ENCODE measurements at regions not wholly inside any gene's neighbourhood (a gene's known extent, or its start where the extent isn't known, plus 50 kb on each side); places are given as distances from the start of the nearest gene placed in this dataset.
A peak's percentile ranks its signal among the peaks of the same experiment; 100 is the strongest.

GRCh38 chr2:216808805-216809425 lies 50.9 kb downstream of the TNP1 start:
- DNase-seq, result no peak
- POLR2A ChIA-PET, result no interaction called here
- H3K9me3 Mint-ChIP-seq, result peaks cover 0 to 2% (median 0%) of the 10 kb centered on the region in 9 donors
- H3K4me3 Mint-ChIP-seq, result no peak overlapping the region
- no peaks in the 10 kb centered on the region for H3K36me3 Mint-ChIP-seq
- H3K4me1 Mint-ChIP-seq, result no peaks in the 10 kb centered on the region
- no peak for ATAC-seq
- H3K27ac Mint-ChIP-seq, result no peak overlapping the region
- peaks cover 0 to 3% (median 0%) of the 10 kb centered on the region in 5 donors for H3K27me3 Mint-ChIP-seq

- H3K27me3 Mint-ChIP-seq, result peaks cover 0 to 1% (median 0%) of the 10 kb centered on the region in 5 donors
- no peak for ATAC-seq
These were observed 52.0 kb downstream of the TNP1 start for GRCh38 chr2:216807857-216808272.

GRCh38 chr2:216804357-216805350 lies 55.2 kb downstream of the TNP1 start:
- Mint-ChIP-seq H3K27ac (peak overlapping the region in 2 of 10 donors; percentile 45 to 55), H3K4me1 (no peaks in the 10 kb centered on the region), H3K9me3 (no peaks in the 10 kb centered on the region), H3K27me3 (no peaks in the 10 kb centered on the region), H3K36me3 (no peaks in the 10 kb centered on the region), H3K4me3 (no peak overlapping the region)
- DNase-seq (no peak), ATAC-seq (no peak)
- POLR2A ChIA-PET, result no interaction called here

More at GRCh38 chr2:216807857-216808272, 52.0 kb downstream of the TNP1 start:
- no peak overlapping the region for H3K27ac Mint-ChIP-seq
- H3K4me1 Mint-ChIP-seq, result no peaks in the 10 kb centered on the region
- no peak overlapping the region for H3K4me3 Mint-ChIP-seq
- no peaks in the 10 kb centered on the region for H3K36me3 Mint-ChIP-seq
- peaks cover 0 to 2% (median 0%) of the 10 kb centered on the region in 9 donors for H3K9me3 Mint-ChIP-seq
- POLR2A ChIA-PET, result no interaction called here
- no peak for DNase-seq

GRCh38 chr2:216803791-216804190 lies 56.1 kb downstream of the TNP1 start:
- Mint-ChIP-seq H3K27ac (no peak overlapping the region), H3K4me1 (no peaks in the 10 kb centered on the region), H3K27me3 (no peaks in the 10 kb centered on the region), H3K9me3 (no peaks in the 10 kb centered on the region), H3K36me3 (no peaks in the 10 kb centered on the region), H3K4me3 (no peak overlapping the region)
- DNase-seq (no peak), ATAC-seq (no peak)
- POLR2A ChIA-PET, result no interaction called here

- ATAC-seq, result no peak
These were observed 57.2 kb downstream of the TNP1 start for GRCh38 chr2:216802516-216803215.

GRCh38 chr2:216800836-216801235 lies 59.0 kb downstream of the TNP1 start:
- no peak overlapping the region for H3K27ac Mint-ChIP-seq
- H3K36me3 Mint-ChIP-seq, result no peaks in the 10 kb centered on the region
- POLR2A ChIA-PET, result no interaction called here
- H3K4me1 Mint-ChIP-seq, result no peaks in the 10 kb centered on the region
- no peaks in the 10 kb centered on the region for H3K9me3 Mint-ChIP-seq
- DNase-seq (no peak), ATAC-seq (no peak)
- no peaks in the 10 kb centered on the region for H3K27me3 Mint-ChIP-seq
- H3K4me3 Mint-ChIP-seq, result no peak overlapping the region

More at GRCh38 chr2:216802516-216803215, 57.2 kb downstream of the TNP1 start:
- no peaks in the 10 kb centered on the region for H3K4me1 Mint-ChIP-seq
- H3K27me3 Mint-ChIP-seq, result no peaks in the 10 kb centered on the region
- no peaks in the 10 kb centered on the region for H3K9me3 Mint-ChIP-seq
- H3K36me3 Mint-ChIP-seq, result no peaks in the 10 kb centered on the region
- POLR2A ChIA-PET, result no interaction called here
- DNase-seq, result no peak
- no peak overlapping the region for H3K4me3 Mint-ChIP-seq
- H3K27ac Mint-ChIP-seq, result no peak overlapping the region

GRCh38 chr2:216799873-216800431 lies 59.9 kb downstream of the TNP1 start:
- no peak for DNase-seq
- H3K27me3 Mint-ChIP-seq, result no peaks in the 10 kb centered on the region
- no peak for ATAC-seq

GRCh38 chr2:216796115-216796840 lies 63.6 kb downstream of the TNP1 start:
- POLR2A ChIA-PET, result no interaction called here
- H3K27me3 Mint-ChIP-seq, result peaks cover 0 to 10% (median 0%) of the 10 kb centered on the region in 5 donors
- no peaks in the 10 kb centered on the region for H3K4me1 Mint-ChIP-seq
- no peak overlapping the region for H3K4me3 Mint-ChIP-seq
- H3K27ac Mint-ChIP-seq, result no peak overlapping the region
- H3K36me3 Mint-ChIP-seq, result no peaks in the 10 kb centered on the region
- H3K9me3 Mint-ChIP-seq, result no peaks in the 10 kb centered on the region
- DNase-seq (no peak), ATAC-seq (no peak)

More at GRCh38 chr2:216799873-216800431, 59.9 kb downstream of the TNP1 start:
- Mint-ChIP-seq H3K4me1 (no peaks in the 10 kb centered on the region), H3K36me3 (no peaks in the 10 kb centered on the region), H3K9me3 (no peaks in the 10 kb centered on the region), H3K27ac (no peak overlapping the region), H3K4me3 (no peak overlapping the region)
- POLR2A ChIA-PET, result no interaction called here

GRCh38 chr2:216793386-216793785 lies 66.5 kb downstream of the TNP1 start:
- Mint-ChIP-seq H3K27ac (no peak overlapping the region), H3K9me3 (no peaks in the 10 kb centered on the region), H3K36me3 (no peaks in the 10 kb centered on the region), H3K27me3 (peaks cover 0 to 10% (median 0%) of the 10 kb centered on the region in 5 donors), H3K4me1 (no peaks in the 10 kb centered on the region), H3K4me3 (no peak overlapping the region)
- DNase-seq (no peak), ATAC-seq (no peak)
- POLR2A ChIA-PET, result no interaction called here

- DNase-seq (no peak), ATAC-seq (no peak)
- Mint-ChIP-seq H3K9me3 (no peaks in the 10 kb centered on the region), H3K4me3 (no peak overlapping the region), H3K4me1 (no peaks in the 10 kb centered on the region), H3K27me3 (peaks cover 0 to 10% (median 0%) of the 10 kb centered on the region in 5 donors), H3K27ac (no peak overlapping the region), H3K36me3 (no peaks in the 10 kb centered on the region)
- POLR2A ChIA-PET, result no interaction called here
These were observed 67.4 kb downstream of the TNP1 start for GRCh38 chr2:216792222-216793021.

- no peak overlapping the region for H3K4me3 Mint-ChIP-seq
- no peak overlapping the region for H3K27ac Mint-ChIP-seq
- H3K36me3 Mint-ChIP-seq, result peaks cover 0 to 2% (median 0%) of the 10 kb centered on the region in 3 donors
- no peaks in the 10 kb centered on the region for H3K4me1 Mint-ChIP-seq
- ATAC-seq (no peak), DNase-seq (no peak)
- H3K9me3 Mint-ChIP-seq, result no peaks in the 10 kb centered on the region
- H3K27me3 Mint-ChIP-seq, result peaks cover 0 to 10% (median 0%) of the 10 kb centered on the region in 5 donors
- POLR2A ChIA-PET, result no interaction called here
These were observed 68.6 kb downstream of the TNP1 start for GRCh38 chr2:216791303-216791702.
